Vagina (tissue), 2 donors: ENCODE measurements at regions not wholly inside any gene's neighbourhood (a gene's known extent, or its start where the extent isn't known, plus 50 kb on each side); places are given as distances from the start of the nearest gene placed in this dataset.

ENCODE experiments used
- CTCF ChIP-seq, 3 experiments: fragments of 450-650 bp in 2 of 3; fragments of 200-600 bp in 1 of 3; sonication (generic) in 1 of 3; IDR thresholded peaks; one replicate each; pipeline ENCODE4 v1.5.1; 2017 to 2019; ENCODE audit warnings: antibody characterized with exemption in 3 of 3, mild to moderate bottlenecking in 2 of 3, moderate library complexity in 2 of 3
- POLR2A ChIP-seq, 2 donors: fragments of 450-650 bp; IDR thresholded peaks; one replicate each; pipeline ENCODE4 v1.6.1; 2017; ENCODE audit warnings: antibody characterized with exemption in 2 of 2, mild to moderate bottlenecking in 2 of 2, moderate library complexity in 2 of 2

DNA sequence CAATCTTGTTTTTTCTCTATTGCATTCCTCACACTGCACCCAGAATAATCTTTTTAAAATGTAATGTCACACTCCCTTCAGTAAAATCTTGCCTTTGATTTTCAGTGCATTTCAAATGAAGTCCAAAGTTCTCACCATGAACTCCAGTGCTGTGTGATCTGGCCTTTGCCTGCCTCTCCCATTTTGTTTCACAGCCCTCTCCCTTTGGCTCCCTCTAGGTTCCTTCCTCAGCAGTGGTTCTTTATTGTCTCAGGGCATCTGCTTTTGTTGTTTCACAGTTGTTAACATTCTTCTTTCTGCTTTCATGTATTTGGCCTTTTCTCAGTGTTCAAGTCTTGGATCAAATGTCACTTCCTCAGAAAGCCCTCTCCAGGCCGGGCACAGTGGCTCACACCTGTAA is 84.5 kb upstream of the AMN1 start:
- no peak for TF ChIP-seq CTCF (IDR thresholded peaks at IDR 0.05)
- TF ChIP-seq POLR2A (IDR thresholded peaks at IDR 0.05), result no peak
